ENCODE measurements at regions not wholly inside any gene's neighbourhood (a gene's known extent, or its start where the extent isn't known, plus 50 kb on each side); places are given as distances from the start of the nearest gene placed in this dataset.

- no peak for DNase-seq (ENCODE audit: low read depth)
Measured at GRCh38 chr6:149184523-149184922, 133.0 kb upstream of the TAB2 start.

GRCh38 chr6:149185799-149186357 lies 131.6 kb upstream of the TAB2 start:
- DNase-seq (ENCODE audit: low read depth) = no peak

GRCh38 chr6:149186873-149187272 lies 130.6 kb upstream of the TAB2 start:
- DNase-seq (ENCODE audit: low read depth) = no peak

GRCh38 chr6:149190224-149190831 lies 127.2 kb upstream of the TAB2 start:
- DNase-seq (ENCODE audit: low read depth) = no peak

GRCh38 chr6:149194820-149195558 lies 122.5 kb upstream of the TAB2 start:
- DNase-seq (ENCODE audit: low read depth) = no peak

- no peak for DNase-seq (ENCODE audit: low read depth)
Measured at GRCh38 chr6:149196091-149196490, 121.4 kb upstream of the TAB2 start.

- no peak for DNase-seq (ENCODE audit: low read depth)
Measured at GRCh38 chr6:149197482-149197881, 120.0 kb upstream of the TAB2 start.

GRCh38 chr6:149198265-149198664 lies 119.2 kb upstream of the TAB2 start:
- DNase-seq (ENCODE audit: low read depth) = no peak

GRCh38 chr6:149200282-149200945 lies 117.1 kb upstream of the TAB2 start:
- no peak for DNase-seq (ENCODE audit: low read depth)

- DNase-seq (ENCODE audit: low read depth) = no peak
Measured at GRCh38 chr6:149201068-149201655, 116.3 kb upstream of the TAB2 start.

GRCh38 chr6:149202100-149202499 lies 115.4 kb upstream of the TAB2 start:
- no peak for DNase-seq (ENCODE audit: low read depth)

- DNase-seq (ENCODE audit: low read depth) = no peak
Measured at GRCh38 chr6:149202952-149203351, 114.6 kb upstream of the TAB2 start.

GRCh38 chr6:149203509-149203908 lies 114.0 kb upstream of the TAB2 start:
- DNase-seq (ENCODE audit: low read depth) = no peak

- DNase-seq (ENCODE audit: low read depth) = no peak
Measured at GRCh38 chr6:149208134-149208601, 109.3 kb upstream of the TAB2 start.

- DNase-seq (ENCODE audit: low read depth) = peak; percentile 40
Measured at GRCh38 chr6:149209871-149210775, 107.4 kb upstream of the TAB2 start.

- no peak for DNase-seq (ENCODE audit: low read depth)
Measured at GRCh38 chr6:149211046-149211571, 106.4 kb upstream of the TAB2 start.

- DNase-seq (ENCODE audit: low read depth) = no peak
Measured at GRCh38 chr6:149212206-149212605, 105.3 kb upstream of the TAB2 start.

GRCh38 chr6:149212892-149213801 lies 104.4 kb upstream of the TAB2 start:
- DNase-seq (ENCODE audit: low read depth) = no peak

- no peak for DNase-seq (ENCODE audit: low read depth)
Measured at GRCh38 chr6:149213829-149214228, 103.7 kb upstream of the TAB2 start.

GRCh38 chr6:149216459-149216858 lies 101.1 kb upstream of the TAB2 start:
- DNase-seq (ENCODE audit: low read depth) = no peak

Measured in stromal cell of bone marrow (primary cell).